ENCODE measurements at regions not wholly inside any gene's neighbourhood (a gene's known extent, or its start where the extent isn't known, plus 50 kb on each side); places are given as distances from the start of the nearest gene placed in this dataset.

- TF ChIP-seq CTCF (IDR thresholded peaks at IDR 0.05) (no peak), POLR2A (IDR thresholded peaks at IDR 0.05) (no peak)
Measured at GRCh38 chr20:51945881-51946280, 143.6 kb upstream of the SALL4 start.

Data from adrenal gland (tissue), 5 donors.